ENCODE measurements at regions not wholly inside any gene's neighbourhood (a gene's known extent, or its start where the extent isn't known, plus 50 kb on each side); places are given as distances from the start of the nearest gene placed in this dataset.
"Not testable (repeated sequence)": the region's sequence is repeated elsewhere in the genome, so short reads cannot be mapped to it uniquely, and the experiment has no call there.

GRCh38 chr12:76664731-76665130, 99.2 kb upstream of the ZDHHC17 start:
- Histone ChIP-seq H3K36me3 (ENCODE audit: control insufficient read depth, insufficient read depth, low read length) (no peaks in the 10 kb centered on the region), H3K27me3 (ENCODE audit: control insufficient read depth, insufficient read depth, low read length) (no peaks in the 10 kb centered on the region), H3K4me3 (ENCODE audit: low read depth, low read length) (no peak overlapping the region)
- no peak for TF ChIP-seq CTCF (IDR thresholded peaks at IDR 0.05; ENCODE audit: insufficient read depth, low read length, poor library complexity, severe bottlenecking)
- no peak for DNase-seq (ENCODE audit: low read depth)

- TF ChIP-seq CTCF (IDR thresholded peaks at IDR 0.05; ENCODE audit: insufficient read depth, low read length, poor library complexity, severe bottlenecking), result no peak
- no peak for DNase-seq (ENCODE audit: low read depth)
- H3K4me3 ChIP-seq (ENCODE audit: low read depth, low read length), result no peak overlapping the region
- H3K36me3 ChIP-seq (ENCODE audit: control insufficient read depth, insufficient read depth, low read length), result no peaks in the 10 kb centered on the region
- H3K27me3 ChIP-seq (ENCODE audit: control insufficient read depth, insufficient read depth, low read length), result no peaks in the 10 kb centered on the region
Measured at GRCh38 chr12:76666290-76666835, 97.6 kb upstream of the ZDHHC17 start.

- Histone ChIP-seq H3K4me3 (ENCODE audit: low read depth, low read length) (no peak overlapping the region), H3K27me3 (ENCODE audit: control insufficient read depth, insufficient read depth, low read length) (no peaks in the 10 kb centered on the region), H3K36me3 (ENCODE audit: control insufficient read depth, insufficient read depth, low read length) (no peaks in the 10 kb centered on the region)
- no peak for DNase-seq (ENCODE audit: low read depth)
- TF ChIP-seq CTCF (IDR thresholded peaks at IDR 0.05; ENCODE audit: insufficient read depth, low read length, poor library complexity, severe bottlenecking), result no peak
Measured at GRCh38 chr12:76669981-76670380, 93.9 kb upstream of the ZDHHC17 start.

GRCh38 chr12:76670776-76671175, 93.1 kb upstream of the ZDHHC17 start:
- peak; percentile 18 for DNase-seq (ENCODE audit: low read depth)
- H3K36me3 ChIP-seq (ENCODE audit: control insufficient read depth, insufficient read depth, low read length), result no peaks in the 10 kb centered on the region
- H3K27me3 ChIP-seq (ENCODE audit: control insufficient read depth, insufficient read depth, low read length), result no peaks in the 10 kb centered on the region
- H3K4me3 ChIP-seq (ENCODE audit: low read depth, low read length), result no peak overlapping the region
- TF ChIP-seq CTCF (IDR thresholded peaks at IDR 0.05; ENCODE audit: insufficient read depth, low read length, poor library complexity, severe bottlenecking), result no peak

- H3K4me3 ChIP-seq (ENCODE audit: low read depth, low read length), result no peak overlapping the region
- DNase-seq (ENCODE audit: low read depth), result no peak
- no peaks in the 10 kb centered on the region for H3K27me3 ChIP-seq (ENCODE audit: control insufficient read depth, insufficient read depth, low read length)
- H3K36me3 ChIP-seq (ENCODE audit: control insufficient read depth, insufficient read depth, low read length), result no peaks in the 10 kb centered on the region
- TF ChIP-seq CTCF (IDR thresholded peaks at IDR 0.05; ENCODE audit: insufficient read depth, low read length, poor library complexity, severe bottlenecking), result no peak
Measured at GRCh38 chr12:76674669-76675315, 89.1 kb upstream of the ZDHHC17 start.

- not testable (repeated sequence) for H3K36me3 ChIP-seq (ENCODE audit: control insufficient read depth, insufficient read depth, low read length); DNase-seq (ENCODE audit: low read depth); H3K4me3 ChIP-seq (ENCODE audit: low read depth, low read length)
Measured at GRCh38 chr12:76676261-76676660, 87.7 kb upstream of the ZDHHC17 start.

More at GRCh38 chr12:76676261-76676660, 87.7 kb upstream of the ZDHHC17 start:
- not testable (repeated sequence) for H3K27me3 ChIP-seq (ENCODE audit: control insufficient read depth, insufficient read depth, low read length)

Measured in kidney epithelial cell (primary cell).